Keratinocyte (primary cell): ENCODE measurements at regions not wholly inside any gene's neighbourhood (a gene's known extent, or its start where the extent isn't known, plus 50 kb on each side); places are given as distances from the start of the nearest gene placed in this dataset.
"Not testable (repeated sequence)": the region's sequence is repeated elsewhere in the genome, so short reads cannot be mapped to it uniquely, and the experiment has no call there.

Source experiments
- DNase-seq: peaks from one replicate; pipeline ENCODE4 v3.0.0-alpha.2; 2011; ENCODE audit warnings: low read depth, missing footprints, low spot score
- FAIRE-seq: peaks from 2 replicates; lab custom pipeline; 2011; peaks lifted over from hg19 to GRCh38; lab: Jason Lieb, UNC
- H2AFZ ChIP-seq: 2 replicates; pipeline ENCODE4 v1.6.0; 2012; ENCODE audit warnings: low read length, control low read depth, inconsistent platforms; ENCODE audit not compliant: control insufficient read depth
- H3K27ac ChIP-seq: 2 replicates; pipeline ENCODE4 v1.5.1; 2011; ENCODE audit warnings: low read length; ENCODE audit not compliant: control insufficient read depth, insufficient read depth
- H3K27me3 ChIP-seq: 3 replicates; pipeline ENCODE4 v1.6.0; 2011; ENCODE audit warnings: low read length; ENCODE audit not compliant: control insufficient read depth, insufficient read depth; ENCODE audit errors: extremely low read depth
- H3K36me3 ChIP-seq, 2 experiments: 2 replicates in 1 of 2; 3 replicates in 1 of 2; pipeline ENCODE4 v1.5.1; 2011; ENCODE audit warnings: low read length in 2 of 2, mild to moderate bottlenecking in 1 of 2; ENCODE audit not compliant: control insufficient read depth in 2 of 2, insufficient read depth in 2 of 2; ENCODE audit errors: extremely low read depth in 1 of 2
- H3K4me1 ChIP-seq: 3 replicates; pipeline ENCODE4 v1.5.1; 2011; ENCODE audit warnings: low read length; ENCODE audit not compliant: control insufficient read depth, insufficient read depth; ENCODE audit errors: extremely low read depth
- H3K4me2 ChIP-seq: 3 replicates; pipeline ENCODE4 v1.6.0; 2011; ENCODE audit warnings: low read depth, low read length; ENCODE audit not compliant: control insufficient read depth, insufficient read depth; ENCODE audit errors: extremely low read depth
- H3K4me3 ChIP-seq, 3 experiments: fragments of 200-600 bp in 1 of 3; sonication (generic) in 1 of 3; 2 replicates in 2 of 3; 3 replicates in 1 of 3; pipeline ENCODE4 v1.5.1; 2011 to 2016; ENCODE audit warnings: low read length in 3 of 3, mild to moderate bottlenecking in 3 of 3, control low read depth in 2 of 3, inconsistent platforms in 1 of 3, low read depth in 1 of 3, mixed read lengths in 1 of 3, mixed run types in 1 of 3, moderate library complexity in 1 of 3; ENCODE audit not compliant: control insufficient read depth in 2 of 3, insufficient read depth in 2 of 3; ENCODE audit errors: extremely low read depth in 1 of 3
- H3K79me2 ChIP-seq: 2 replicates; pipeline ENCODE4 v1.6.0; 2012; ENCODE audit warnings: low read length; ENCODE audit not compliant: control insufficient read depth, insufficient read depth
- H3K9ac ChIP-seq: 3 replicates; pipeline ENCODE4 v1.6.0; 2011; ENCODE audit warnings: low read length; ENCODE audit not compliant: control insufficient read depth, insufficient read depth; ENCODE audit errors: extremely low read depth
- H3K9me1 ChIP-seq: 3 replicates; pipeline ENCODE4 v1.6.0; 2011; ENCODE audit warnings: low read length; ENCODE audit not compliant: control insufficient read depth, insufficient read depth; ENCODE audit errors: extremely low read depth
- H3K9me3 ChIP-seq: 2 replicates; pipeline ENCODE4 v1.5.1; 2012; ENCODE audit warnings: low read depth, low read length; ENCODE audit not compliant: control insufficient read depth
- H4K20me1 ChIP-seq: 3 replicates; pipeline ENCODE4 v1.6.0; 2011; ENCODE audit warnings: low read length; ENCODE audit not compliant: control insufficient read depth, insufficient read depth; ENCODE audit errors: extremely low read depth
- CTCF ChIP-seq, 3 experiments: IDR thresholded peaks in 1 of 3; conservative IDR thresholded peaks in 1 of 3; optimal IDR thresholded peaks in 1 of 3; 2 replicates in 2 of 3; 3 replicates in 1 of 3; pipeline versions ENCODE3 to v1.5.1; 2011; ENCODE audit warnings: low read length in 3 of 3, mild to moderate bottlenecking in 3 of 3, moderate library complexity in 2 of 3, control low read depth in 1 of 3, inconsistent platforms in 1 of 3; ENCODE audit not compliant: insufficient read depth in 2 of 3; ENCODE audit errors: extremely low read depth in 1 of 3
- EZH2 ChIP-seq: IDR thresholded peaks from one replicate; pipeline ENCODE4 v1.6.1; 2012; ENCODE audit warnings: inconsistent platforms, mild to moderate bottlenecking, low read length, moderate library complexity
- dilution Hi-C: fragments of 300-500 bp; cut with MboI; formaldehyde crosslinking; loops from one replicate; pipeline ENCODE4 v1.7.0; 2020; ENCODE audit warnings: low sequenced_read_pairs; ENCODE audit not compliant: extremely low pct_ligation_motif_present

GRCh38 chr12:59425798-59426197, 170.0 kb upstream of the SLC16A7 start:
- Histone ChIP-seq H3K27me3 (no peaks in the 10 kb centered on the region), H3K79me2 (no peaks in the 10 kb centered on the region), H3K9me1 (no peaks in the 10 kb centered on the region), H3K27ac (no peak overlapping the region), H3K36me3 (no peaks in the 10 kb centered on the region), H3K9ac (no peak overlapping the region), H3K9me3 (no peaks in the 10 kb centered on the region), H3K4me3 (no peak overlapping the region), H3K4me2 (no peak overlapping the region), H4K20me1 (no peaks in the 10 kb centered on the region), H2AFZ (no peak overlapping the region), H3K4me1 (no peaks in the 10 kb centered on the region)
- no peak for TF ChIP-seq CTCF (optimal IDR thresholded peaks at IDR 0.05 in 1 of 3, IDR thresholded peaks at IDR 0.05 in 1 of 3, conservative IDR thresholded peaks at IDR 0.05 in 1 of 3; ENCODE audit: extremely low read depth in 1 of 3, insufficient read depth in 2 of 3, low read length in 3 of 3)
- TF ChIP-seq EZH2: no peak
- FAIRE-seq: no peak
- dilution Hi-C loops: no loop called here
- DNase-seq: no peak

GRCh38 chr12:59424666-59425065, 171.2 kb upstream of the SLC16A7 start:
- H3K27ac ChIP-seq, H3K9ac ChIP-seq, dilution Hi-C loops, H2AFZ ChIP-seq, H3K4me2 ChIP-seq, H3K4me3 ChIP-seq, FAIRE-seq, H3K9me1 ChIP-seq, DNase-seq, H3K4me1 ChIP-seq, H3K79me2 ChIP-seq, H4K20me1 ChIP-seq, H3K27me3 ChIP-seq, H3K9me3 ChIP-seq, H3K36me3 ChIP-seq: not testable (repeated sequence)

DNA sequence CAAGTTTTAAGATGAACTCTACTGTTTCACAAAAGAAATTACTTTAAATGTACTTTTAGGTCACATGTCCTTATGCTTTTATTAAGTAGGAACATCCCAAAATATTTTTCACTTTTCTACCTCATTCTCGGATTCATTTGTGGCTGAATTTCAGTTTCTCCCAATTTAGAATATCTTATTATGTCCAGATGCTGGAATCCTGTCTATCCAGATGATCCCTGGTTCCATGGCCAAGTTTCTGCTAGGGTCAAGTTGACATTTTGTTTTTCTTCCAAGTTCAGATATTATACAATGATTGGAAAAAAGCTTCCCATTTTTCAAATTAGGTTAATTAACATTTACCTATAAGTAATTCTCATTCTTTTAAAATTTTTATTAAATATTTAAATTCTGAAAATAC, 181.8 kb upstream of the SLC16A7 start:
- no peak for FAIRE-seq
- Histone ChIP-seq H4K20me1 (no peaks in the 10 kb centered on the region), H3K9me1 (no peaks in the 10 kb centered on the region), H3K4me2 (no peak overlapping the region), H3K4me1 (no peaks in the 10 kb centered on the region), H3K79me2 (no peaks in the 10 kb centered on the region), H3K27me3 (no peaks in the 10 kb centered on the region), H3K36me3 (no peaks in the 10 kb centered on the region), H2AFZ (no peak overlapping the region), H3K9me3 (no peaks in the 10 kb centered on the region), H3K9ac (no peak overlapping the region), H3K4me3 (no peak overlapping the region), H3K27ac (no peak overlapping the region)
- TF ChIP-seq EZH2: no peak
- TF ChIP-seq CTCF (optimal IDR thresholded peaks at IDR 0.05 in 1 of 3, IDR thresholded peaks at IDR 0.05 in 1 of 3, conservative IDR thresholded peaks at IDR 0.05 in 1 of 3; ENCODE audit: extremely low read depth in 1 of 3, insufficient read depth in 2 of 3, low read length in 3 of 3): no peak
- no peak for DNase-seq
- dilution Hi-C loops: no loop called here
